ELF-1 (cell line): ENCODE measurements at regions not wholly inside any gene's neighbourhood (a gene's known extent, or its start where the extent isn't known, plus 50 kb on each side); places are given as distances from the start of the nearest gene placed in this dataset.

Experiments used
- DNase-seq: peaks from one replicate; pipeline ENCODE4 v3.0.0-alpha.2; 2016; ENCODE audit warnings: low read depth, low spot score

DNA sequence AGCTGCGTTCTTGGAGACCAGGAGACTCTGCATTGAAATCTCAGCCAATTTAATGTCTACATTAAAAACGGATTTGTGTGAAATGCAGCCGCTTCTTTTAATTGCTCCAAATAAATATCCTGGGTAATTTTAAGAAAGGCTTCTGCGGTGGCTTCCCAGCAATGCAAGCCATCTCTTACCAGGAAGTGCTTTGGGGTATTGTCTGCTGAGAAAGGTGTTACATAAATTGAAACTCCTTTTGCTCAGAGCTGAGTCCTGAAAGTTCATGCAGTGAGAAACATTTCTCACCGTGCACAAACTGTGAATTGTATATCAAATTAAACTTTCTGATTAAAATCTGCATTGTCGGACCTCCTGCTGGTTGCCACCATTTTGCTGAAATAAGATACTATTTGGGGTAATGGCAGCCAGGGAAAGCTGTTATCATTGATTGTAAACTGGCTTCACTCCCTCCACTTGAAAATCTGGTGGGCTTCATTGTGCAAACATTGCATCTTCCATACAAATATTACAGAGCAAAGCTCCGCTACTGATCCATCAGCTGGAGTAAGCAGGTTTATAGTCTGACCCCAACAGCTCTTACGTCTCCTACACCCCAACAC is 59.5 kb downstream of the ZIC5 start:
- no peak for DNase-seq

DNA sequence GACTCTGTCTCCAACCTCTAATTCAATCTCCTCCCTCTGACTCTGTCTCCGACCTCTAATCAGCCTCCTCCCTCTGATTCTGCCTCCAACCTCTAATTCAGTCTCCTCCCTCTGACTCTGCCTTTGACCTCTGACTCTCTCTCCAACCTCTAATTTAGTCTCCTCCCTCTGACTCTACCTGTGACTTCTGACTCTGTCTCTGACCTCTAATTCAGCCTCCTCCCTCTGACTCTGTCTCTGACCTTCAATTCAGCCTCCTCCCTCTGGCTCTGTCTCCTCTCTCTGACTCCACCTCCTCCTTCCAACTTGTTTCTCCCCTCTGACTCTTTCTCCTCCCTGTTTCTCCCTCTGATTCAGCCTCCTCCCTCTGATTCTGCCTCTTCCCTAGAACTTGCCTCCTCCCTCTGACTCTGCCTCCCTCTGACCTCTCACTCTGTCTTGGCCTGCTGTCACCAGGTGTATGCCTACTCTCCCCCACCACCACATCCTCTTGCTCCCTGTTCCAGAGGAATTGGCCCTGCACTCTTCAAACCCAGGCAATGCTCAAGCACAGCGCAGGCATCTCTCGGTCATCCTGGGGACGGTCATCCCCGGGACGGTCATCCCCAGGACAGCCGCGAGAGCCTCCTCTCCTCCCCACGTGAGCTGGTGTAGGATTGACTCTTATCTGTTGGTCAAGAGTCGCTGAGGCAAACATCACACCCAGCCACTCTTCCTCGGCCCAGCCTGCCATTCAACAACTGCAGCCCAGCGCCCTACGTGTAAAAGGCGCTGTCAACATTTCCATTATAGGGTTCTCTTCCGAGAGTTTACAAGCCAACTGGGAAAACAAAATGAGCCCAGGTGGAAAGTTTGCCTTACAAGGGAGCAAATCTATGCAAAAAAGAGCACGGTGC is 60.2 kb downstream of the ZIC5 start:
- DNase-seq = no peak

DNA sequence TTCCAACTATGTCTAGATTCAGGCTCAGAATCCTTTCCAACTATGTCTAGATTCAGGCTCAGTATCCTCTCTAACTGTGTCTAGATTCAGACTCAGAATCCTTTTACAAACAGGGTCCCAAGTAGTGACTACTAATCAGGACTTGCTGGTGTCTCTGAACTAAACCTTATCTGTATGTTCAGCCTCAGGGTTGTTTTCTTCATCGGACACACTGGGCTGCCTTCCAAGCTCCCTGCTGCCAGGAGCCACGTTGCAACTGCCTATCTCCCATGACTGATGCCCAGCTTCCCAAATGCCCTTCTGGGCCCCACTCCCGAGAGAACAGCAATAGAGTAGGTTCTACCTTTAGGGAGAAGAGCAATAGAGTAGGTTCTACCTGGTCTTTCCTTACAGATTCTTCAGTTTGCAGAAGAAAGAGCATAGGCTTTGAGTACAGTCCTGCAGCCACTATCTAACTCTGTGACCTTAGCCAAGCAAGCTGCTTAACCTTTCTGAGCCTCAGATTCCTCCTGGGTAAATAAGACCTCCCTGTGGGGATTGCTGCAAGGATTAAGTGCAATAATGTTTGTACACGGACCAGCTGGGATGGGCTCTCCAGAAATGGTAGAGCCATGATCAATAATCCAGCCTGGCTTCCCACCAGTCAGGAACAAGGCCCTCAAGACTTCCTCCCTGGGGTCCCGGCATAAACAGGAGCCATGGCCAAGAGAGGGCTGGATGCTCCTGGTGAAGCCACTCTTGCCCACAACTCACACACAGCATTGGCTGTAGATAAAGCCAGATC is 61.5 kb downstream of the ZIC5 start:
- DNase-seq = no peak

DNA sequence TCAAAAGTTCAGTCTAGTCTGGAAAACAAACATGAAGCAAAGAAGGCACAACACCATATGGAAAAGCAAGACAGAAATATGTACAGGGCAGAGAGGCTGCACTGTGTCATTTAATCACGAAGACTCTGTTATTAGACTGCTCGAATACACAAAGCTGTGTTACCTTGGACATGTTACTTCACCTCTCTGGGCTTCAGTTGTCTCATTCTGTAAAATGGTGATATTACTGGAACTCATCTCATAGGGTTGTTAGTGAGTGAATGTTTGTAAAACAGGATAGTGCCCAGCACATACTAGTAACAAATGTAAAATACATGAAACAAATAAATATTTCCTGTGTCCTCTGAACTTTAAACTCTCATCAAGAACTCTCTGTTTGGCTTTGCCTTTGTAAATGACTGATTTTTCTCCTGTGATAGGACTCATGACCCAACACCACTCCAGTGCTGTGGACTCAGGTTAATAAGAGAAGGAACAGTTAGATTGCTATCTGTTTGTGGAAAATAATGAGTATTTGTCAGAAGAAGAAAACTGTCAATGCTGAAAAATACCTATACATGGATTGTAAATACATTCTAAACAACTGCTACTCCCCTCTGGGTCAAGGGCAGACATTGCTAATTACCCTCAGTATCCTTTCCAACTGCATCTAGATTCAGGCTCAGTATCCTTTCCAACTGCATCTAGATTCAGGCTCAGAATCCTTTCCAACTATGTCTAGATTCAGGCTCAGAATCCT is 62.3 kb downstream of the ZIC5 start:
- DNase-seq = no peak

DNA sequence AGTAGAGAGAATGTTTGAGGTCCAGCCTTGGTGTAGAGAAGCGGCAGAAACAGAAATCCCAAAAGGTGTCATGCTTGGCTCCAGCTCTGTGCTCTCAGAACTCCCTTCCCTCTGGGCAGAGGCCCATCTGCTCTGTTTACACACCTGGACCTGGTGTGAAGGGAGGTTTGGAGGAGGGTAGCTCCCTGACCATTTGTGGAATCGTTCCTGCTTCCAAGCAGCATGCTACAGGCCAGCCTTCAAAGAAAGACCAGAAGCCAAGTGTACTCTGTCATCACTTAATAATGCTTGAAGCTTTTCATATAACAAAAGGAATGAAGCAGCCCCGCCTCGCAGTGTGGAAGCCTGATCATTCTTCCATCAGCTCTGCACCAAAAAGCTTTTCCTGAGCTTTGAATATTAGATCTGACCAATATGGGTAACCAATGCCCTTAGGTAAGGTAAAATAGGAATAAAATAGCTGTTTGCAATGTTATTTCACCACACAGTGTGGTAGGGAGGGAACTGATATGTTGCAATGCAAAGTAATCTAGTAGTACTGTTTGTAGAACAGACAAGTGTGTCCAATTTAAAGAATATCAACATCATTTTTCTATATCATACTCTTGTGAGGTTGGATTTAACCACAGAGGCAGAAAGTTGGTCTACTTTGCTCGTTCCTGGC is 63.3 kb downstream of the ZIC5 start:
- DNase-seq = peak; percentile 46

DNA sequence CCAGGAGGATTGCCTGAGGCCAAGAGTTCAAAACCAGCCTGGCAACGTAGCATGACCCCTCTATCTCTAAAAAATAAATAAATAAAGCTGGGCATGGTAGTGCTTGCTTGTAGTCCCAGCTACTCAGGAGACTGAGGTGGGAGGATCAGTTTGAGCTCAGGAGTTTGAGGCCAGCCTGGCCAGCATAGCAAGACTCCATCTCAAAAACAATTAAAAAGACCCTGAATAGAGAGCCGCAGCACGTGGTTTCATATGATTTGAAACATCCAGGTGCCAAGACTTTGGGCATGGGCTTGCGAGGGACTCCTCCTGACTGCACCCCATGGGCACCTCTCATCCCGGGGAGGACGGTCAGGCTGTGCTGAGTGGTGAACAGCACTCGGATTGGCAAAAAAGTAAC is 63.9 kb downstream of the ZIC5 start:
- DNase-seq = no peak

DNA sequence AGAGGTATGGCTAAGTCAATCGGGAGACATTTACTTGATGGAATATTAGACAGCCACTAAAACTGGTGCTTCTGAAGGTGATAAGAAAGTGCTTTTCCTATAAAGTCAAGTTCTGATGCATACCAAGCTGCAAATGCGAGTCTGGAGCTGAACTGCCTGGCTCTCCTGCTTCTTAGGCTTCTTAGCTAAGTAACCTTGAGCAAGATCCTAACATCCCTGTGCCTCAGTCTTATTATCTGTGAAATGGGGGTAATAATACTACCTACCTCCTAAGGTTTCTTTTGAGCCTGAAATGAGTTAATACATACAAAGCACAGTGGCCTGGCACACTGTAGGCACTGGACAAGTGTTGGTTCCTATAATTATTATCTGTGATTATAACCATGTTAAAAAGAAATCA is 64.5 kb downstream of the ZIC5 start:
- no peak for DNase-seq

DNA sequence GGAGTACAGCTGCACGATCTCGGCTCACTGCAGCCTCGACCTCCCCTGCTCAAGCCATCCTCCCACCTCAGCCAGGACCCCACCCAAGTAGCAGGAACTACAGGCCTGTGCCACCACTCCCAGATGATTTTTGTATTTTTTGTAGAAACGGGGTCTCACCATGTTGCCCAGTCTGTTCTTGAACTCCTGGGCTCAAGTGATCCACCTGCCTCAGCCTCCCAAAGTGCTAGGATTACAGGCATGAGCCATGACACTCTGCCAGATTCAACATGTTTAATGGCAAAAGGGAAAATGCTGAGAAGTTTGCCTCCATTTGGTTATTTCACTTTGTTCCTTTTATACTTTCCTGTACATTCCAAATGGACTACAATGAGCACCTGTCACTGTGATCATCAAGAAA is 65.8 kb downstream of the ZIC5 start:
- DNase-seq = no peak

DNA sequence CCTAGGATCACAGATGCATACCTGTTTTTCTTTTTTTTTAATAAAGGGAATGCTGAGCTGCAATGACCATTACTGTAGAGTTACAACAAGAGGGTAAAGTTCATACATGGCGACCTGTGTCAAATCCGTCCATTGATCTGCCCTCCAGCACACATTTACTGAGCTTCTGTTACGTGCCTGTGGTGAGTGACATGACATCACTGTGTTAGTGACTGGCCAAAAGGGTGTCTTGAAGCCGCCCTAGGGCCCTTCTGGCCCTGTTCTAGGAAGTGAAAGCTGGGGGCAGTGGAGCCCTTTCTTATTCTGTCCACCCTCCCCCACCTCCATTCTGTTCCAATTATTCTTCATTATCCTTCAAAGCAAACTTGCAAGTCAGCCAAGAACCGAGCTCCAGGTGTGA is 66.3 kb downstream of the ZIC5 start:
- peak; percentile 64 for DNase-seq

DNA sequence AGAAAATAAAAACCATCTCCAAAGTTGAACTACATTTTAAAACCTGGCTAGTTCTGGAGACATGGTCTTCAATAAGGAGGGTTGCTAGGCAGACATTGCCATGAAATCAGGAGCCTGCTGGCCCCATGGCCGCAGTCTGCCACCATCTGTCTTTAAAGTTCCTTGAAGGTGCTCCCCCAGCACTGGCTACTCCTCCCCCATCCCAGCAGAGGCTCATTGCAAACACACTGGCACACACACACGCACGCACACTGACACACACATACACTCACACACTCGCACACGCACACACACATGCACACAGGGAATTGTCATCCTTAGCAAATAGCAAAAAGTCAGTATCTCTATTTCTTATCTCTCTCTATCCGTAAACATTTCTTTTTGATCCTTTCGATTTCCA is 68.4 kb downstream of the ZIC5 start:
- DNase-seq = no peak

DNA sequence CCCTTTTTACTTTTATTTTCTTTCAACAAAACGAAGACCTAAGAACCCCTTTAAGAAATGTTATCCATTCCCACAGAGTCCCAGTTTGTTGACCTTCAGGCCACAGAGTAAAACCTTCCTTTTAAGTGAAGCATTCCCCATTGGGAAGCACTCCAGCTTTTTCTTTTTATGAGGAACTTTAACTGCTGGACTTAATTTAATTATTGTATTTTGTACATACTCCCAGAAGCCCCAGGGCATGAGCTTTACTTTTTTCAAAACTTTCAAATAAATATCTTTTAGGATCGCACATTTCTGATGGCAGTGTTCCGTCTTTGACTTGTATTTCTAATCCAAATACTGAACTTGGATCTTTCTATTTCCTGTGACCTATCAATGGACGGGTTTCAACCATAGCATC is 68.9 kb downstream of the ZIC5 start:
- DNase-seq = no peak

DNA sequence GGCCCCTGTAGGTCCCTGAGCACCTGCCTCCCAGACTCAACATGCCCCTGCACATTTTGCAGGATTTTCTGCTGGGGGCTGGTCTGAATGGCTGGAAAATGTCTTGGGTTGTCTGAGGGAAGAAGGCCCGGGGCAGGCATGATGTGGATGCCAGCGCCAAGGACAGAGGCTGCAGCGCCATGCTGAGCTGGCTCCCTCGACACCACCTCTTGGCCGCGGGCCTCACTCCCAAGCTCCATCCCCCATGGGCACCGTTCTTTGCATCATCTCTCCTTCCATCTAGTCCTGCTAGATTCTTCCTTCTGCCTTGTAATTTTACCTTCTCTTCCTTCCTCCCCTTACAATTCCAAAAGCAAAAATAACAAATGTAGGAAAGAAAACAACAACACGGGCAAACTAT is 70.6 kb downstream of the ZIC5 start:
- DNase-seq = no peak

DNA sequence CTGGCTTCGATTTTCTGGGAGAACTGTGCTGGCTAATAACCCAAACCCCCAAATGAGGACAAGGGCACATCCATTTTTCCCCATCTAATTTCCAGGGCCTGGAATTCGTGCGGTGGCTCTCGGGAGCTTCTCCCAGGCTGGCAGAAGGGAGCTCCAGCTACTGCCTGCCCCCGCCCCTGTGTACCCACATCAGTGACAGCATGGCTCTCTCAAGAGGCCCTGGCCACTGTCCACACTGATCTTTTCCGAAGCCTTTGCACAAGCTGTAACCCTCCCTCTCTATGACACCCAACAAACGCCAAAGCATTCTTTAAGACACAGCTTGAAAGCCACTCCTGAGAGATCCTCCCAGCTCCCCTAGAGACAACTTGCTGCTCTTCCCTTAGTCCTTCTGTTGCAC is 73.1 kb downstream of the ZIC5 start:
- DNase-seq = no peak

DNA sequence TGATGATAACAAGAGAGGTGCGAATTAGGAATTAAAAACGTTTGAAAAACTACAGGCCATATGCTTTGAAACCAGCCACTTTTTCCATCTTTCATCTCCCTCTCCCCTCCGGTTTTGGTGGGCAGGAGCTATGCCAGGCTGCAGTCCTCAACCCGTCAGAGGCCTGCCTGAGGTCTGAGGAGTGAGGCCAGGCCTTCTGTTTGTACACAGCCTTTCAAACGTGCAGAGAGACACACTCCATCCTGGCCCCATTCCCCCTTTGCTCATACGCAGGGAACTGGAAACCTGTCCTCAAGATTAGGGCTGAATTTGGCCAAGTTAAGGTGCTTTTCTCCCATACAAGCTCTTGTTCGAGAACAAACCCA is 74.5 kb downstream of the ZIC5 start:
- DNase-seq = no peak

DNA sequence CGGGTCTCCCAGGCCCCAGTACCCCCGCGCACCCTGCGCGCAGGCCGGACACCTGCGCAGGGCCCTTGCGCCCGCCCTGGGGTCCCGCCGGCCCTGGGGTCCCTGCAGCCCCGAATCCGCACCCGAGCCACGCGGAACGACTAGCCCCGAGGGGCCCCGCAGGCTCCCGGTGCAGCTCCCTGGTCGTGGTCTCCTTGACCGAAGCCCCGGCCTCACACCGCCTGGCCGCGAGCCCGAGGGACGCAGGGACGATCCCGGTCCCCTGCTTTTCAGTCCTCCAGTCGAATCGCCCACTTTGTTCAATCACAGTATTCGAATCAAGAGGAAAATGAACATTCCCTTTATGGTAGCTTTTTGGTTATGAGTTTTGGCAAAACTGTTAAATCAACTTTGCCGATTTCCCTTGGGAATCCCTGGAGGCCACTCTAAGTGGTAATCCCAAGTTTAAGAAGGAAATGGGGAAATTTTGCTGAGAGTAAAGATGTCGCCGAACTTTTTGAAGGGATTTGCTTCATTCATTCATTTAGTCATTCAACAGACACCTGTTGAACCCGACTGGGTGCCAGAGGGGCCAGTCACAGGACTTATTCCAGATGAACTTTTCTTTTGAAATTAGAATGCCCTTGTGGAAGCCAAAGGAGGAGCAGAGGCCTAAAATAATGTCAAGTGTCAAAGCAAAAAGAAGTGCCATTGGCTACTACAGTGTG is 75.0 kb downstream of the ZIC5 start:
- DNase-seq = no peak

DNA sequence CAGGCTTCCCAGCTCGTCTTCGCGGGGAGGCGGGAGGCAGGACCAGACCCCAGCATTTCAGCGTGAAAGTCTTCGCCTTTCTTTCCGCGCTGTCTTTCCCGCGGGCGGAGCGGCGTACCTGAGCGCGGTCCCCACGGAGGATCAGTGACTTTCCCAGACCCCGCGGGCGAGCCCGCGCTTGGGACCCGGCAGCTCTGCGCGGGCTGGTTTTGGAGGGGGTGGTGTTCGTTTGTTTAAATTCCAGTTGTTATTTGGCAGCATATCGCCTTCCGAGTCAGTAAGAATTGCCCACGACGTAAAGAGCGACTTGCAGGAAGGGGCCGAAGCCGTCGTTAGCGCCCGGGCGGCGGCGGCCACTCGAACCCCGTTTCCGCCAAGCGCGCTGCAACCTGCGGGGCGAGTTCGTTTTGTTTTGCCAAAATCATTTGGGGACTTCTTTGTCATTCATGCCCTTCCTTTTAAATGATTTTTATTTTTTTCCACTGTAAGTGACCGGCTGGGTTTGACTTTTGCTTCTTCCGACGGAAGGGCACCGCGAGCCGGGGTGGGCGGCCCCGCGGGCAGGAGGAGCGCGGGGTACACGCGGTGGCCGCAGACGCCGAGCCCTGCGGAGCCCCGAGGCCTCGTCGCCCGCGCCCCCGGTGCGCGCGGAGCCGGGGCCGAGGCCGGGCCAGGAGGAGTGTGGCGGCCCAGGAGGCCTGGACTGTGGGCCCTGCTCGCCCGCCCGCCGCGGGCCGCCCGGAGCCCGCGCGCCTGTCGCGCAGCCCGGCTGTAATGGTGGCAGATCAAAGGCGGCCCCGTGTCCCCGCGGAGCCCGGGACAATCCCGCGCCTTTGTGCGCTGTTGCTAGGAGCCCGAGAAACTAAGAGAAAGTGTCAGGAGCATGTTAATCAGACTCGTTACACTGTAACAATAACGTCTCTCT is 75.9 kb downstream of the ZIC5 start:
- DNase-seq = peak; percentile 71

DNA sequence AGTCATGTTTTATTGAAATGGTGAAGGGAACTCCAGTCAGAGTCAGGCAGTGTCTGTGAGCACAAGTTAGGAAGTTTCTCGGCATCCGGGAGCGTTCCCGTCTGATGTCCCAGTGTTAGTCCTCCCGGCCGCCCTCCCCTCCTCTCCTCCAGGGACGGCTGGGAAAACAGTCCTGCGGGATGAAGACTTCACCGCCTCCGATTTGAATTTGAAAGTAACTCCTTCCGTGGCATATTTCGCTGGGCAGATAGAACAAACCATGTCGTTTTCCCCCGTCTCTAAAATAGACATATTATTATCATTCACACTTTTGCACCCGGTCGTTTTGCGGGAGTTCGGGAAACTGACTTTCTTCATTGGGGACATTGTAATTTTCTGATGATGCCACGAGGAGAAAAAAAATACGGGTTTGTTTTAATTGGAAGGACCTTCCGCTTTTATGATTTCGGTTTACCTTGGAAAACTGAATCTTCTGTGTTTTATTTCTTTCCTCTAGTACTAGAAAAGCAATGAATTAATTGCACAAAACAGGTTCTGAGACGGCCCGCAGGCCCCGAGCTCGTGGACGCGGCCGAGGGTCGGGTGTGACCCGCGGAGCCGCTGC is 76.6 kb downstream of the ZIC5 start:
- DNase-seq = peak; percentile 44

DNA sequence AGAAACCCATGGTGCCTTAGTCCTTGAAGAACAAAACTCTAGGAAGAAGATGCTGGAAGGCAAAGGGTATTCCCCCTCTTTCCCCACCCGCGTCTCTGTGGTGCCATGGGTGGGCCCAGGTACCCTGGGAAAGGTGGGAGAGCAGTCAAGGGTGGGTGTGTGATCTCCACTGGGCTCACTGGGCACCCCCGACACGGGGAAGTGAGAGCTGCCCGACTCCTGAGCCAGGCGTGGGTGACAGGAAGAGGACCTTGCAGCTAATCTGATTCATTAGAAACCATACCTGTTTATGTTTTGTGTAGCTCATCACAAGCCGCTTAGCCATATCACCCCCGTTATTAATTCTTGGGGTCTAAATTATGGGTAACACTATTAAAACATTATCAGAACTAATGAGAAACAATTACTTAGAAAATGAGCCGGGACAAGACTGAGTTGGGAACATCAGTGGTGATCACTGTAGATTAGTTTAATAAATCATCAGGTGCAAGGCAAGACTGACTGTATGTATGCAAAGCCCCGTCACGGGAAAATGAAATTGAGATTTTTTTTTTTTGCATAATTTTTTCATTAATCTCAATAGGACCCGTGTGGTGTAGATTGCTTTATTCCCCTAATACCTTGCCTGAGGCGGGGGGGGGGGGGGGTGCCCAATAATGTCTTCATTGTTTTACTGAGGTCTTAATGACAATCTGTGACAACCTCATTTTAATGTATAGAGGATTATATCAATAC is 77.3 kb downstream of the ZIC5 start:
- DNase-seq = no peak

DNA sequence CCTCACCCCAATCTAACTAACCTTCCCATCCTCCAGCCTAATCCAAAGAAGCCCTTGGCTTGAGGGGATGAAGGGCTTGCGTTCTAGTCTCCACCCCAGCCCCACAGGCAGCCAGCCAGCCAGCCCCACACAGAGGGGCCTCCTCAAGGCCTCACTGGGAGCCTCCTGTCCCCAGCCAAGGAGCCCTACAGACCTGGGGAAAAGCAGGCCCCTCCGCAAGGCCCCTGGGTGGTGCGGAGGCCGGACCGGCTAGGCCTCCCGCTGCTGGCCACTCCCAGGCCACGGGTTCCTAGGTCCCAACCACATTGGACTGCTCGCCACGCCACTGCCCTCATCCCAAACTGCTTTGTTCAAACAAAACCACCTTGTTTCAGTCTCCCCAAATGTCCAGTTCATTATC is 78.0 kb downstream of the ZIC5 start:
- no peak for DNase-seq
